HT1080 (cell line): ENCODE measurements at regions not wholly inside any gene's neighbourhood (a gene's known extent, or its start where the extent isn't known, plus 50 kb on each side); places are given as distances from the start of the nearest gene placed in this dataset.
"Not testable (repeated sequence)": the region's sequence is repeated elsewhere in the genome, so short reads cannot be mapped to it uniquely, and the experiment has no call there.

Experiments used
- DNase-seq: peaks from one replicate; pipeline ENCODE4 v3.0.0-alpha.2; 2015; ENCODE audit warnings: low read depth

- DNase-seq, result no peak
These were observed 77.3 kb downstream of the PPCDC start for GRCh38 chr15:75100679-75101078.

GRCh38 chr15:75104804-75105557, 81.6 kb downstream of the PPCDC start:
- DNase-seq, result peak; percentile 98

GRCh38 chr15:75107516-75107907, 84.1 kb downstream of the PPCDC start:
- DNase-seq, result no peak

- DNase-seq, result peak; percentile 93
These were observed 84.8 kb downstream of the PPCDC start for GRCh38 chr15:75107908-75108838.

- no peak for DNase-seq
These were observed 85.8 kb downstream of the PPCDC start for GRCh38 chr15:75109021-75109735.

GRCh38 chr15:75109736-75110130, 86.3 kb downstream of the PPCDC start:
- DNase-seq, result no peak

- DNase-seq, result no peak
These were observed 89.0 kb downstream of the PPCDC start for GRCh38 chr15:75112278-75112847.

- DNase-seq, result no peak
These were observed 88.7 kb upstream of the C15orf39 start for GRCh38 chr15:75112848-75113492.

- DNase-seq, result no peak
These were observed 87.4 kb upstream of the C15orf39 start for GRCh38 chr15:75114327-75114726.

GRCh38 chr15:75114796-75115195, 86.9 kb upstream of the C15orf39 start:
- no peak for DNase-seq

GRCh38 chr15:75115411-75115913, 86.2 kb upstream of the C15orf39 start:
- not testable (repeated sequence) for DNase-seq

- DNase-seq, result not testable (repeated sequence)
These were observed 85.5 kb upstream of the C15orf39 start for GRCh38 chr15:75116143-75116542.

GRCh38 chr15:75117993-75118392, 83.7 kb upstream of the C15orf39 start:
- no peak for DNase-seq

- not testable (repeated sequence) for DNase-seq
These were observed 82.4 kb upstream of the C15orf39 start for GRCh38 chr15:75119312-75119711.

GRCh38 chr15:75121491-75121890, 80.2 kb upstream of the C15orf39 start:
- DNase-seq, result no peak

GRCh38 chr15:75123395-75123794, 78.3 kb upstream of the C15orf39 start:
- DNase-seq, result peak; percentile 51

GRCh38 chr15:75124278-75124677, 77.4 kb upstream of the C15orf39 start:
- DNase-seq, result not testable (repeated sequence)

GRCh38 chr15:75125935-75126334, 75.7 kb upstream of the C15orf39 start:
- DNase-seq, result no peak

GRCh38 chr15:75126864-75127580, 74.7 kb upstream of the C15orf39 start:
- DNase-seq, result no peak

GRCh38 chr15:75129788-75130187, 71.9 kb upstream of the C15orf39 start:
- no peak for DNase-seq
